T-helper 2 cell (primary cell): ENCODE measurements at regions not wholly inside any gene's neighbourhood (a gene's known extent, or its start where the extent isn't known, plus 50 kb on each side); places are given as distances from the start of the nearest gene placed in this dataset.

Source experiments
- DNase-seq, 5 experiments: peaks; one replicate each; pipeline versions ENCODE4 v3.0.0 to v3.0.0-alpha.2; 2012 to 2022

GRCh38 chr13:86974251-86974994 is 696.7 kb upstream of the SLITRK5 start:
- no peak for DNase-seq

DNA sequence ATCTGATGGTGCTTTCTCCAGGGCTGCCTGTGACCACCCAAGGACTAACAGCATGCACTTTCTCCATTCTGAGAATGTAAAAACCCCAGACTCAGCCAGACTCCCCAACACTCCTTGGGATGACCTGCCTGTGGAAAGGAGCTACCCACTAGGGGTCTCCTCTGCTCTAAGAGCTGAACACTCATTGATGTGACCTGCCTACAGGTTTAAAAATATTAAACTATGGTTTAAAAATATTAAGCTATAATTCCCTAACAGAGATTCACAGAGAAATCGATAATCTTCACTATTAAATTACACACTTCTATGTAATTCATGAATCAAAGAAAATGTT is 696.2 kb upstream of the SLITRK5 start:
- no peak for DNase-seq

- DNase-seq, result no peak
These were observed 694.4 kb upstream of the SLITRK5 start for GRCh38 chr13:86976521-86977324.

DNA sequence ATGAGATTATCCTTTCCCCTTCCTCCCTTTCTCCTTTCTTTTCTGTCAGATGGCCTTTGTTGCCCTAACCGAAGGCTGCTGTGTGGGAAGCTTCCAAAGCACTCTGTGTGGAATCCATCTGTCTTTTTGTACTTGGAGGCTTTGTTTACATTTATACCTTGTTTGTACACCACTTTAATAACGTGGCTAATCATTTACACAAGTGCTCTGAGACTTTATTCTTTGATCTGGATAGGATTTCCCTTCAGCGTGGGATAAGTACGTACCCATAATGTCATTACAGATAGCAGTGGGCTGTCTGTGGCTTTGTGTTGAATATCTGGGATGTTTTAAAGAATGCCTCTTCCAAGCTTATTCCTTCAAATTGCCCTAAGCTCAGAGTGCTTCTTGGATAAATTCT is 684.7 kb upstream of the SLITRK5 start:
- DNase-seq, result no peak

- DNase-seq, result no peak
These were observed 678.9 kb upstream of the SLITRK5 start for GRCh38 chr13:86992251-86992650.

DNA sequence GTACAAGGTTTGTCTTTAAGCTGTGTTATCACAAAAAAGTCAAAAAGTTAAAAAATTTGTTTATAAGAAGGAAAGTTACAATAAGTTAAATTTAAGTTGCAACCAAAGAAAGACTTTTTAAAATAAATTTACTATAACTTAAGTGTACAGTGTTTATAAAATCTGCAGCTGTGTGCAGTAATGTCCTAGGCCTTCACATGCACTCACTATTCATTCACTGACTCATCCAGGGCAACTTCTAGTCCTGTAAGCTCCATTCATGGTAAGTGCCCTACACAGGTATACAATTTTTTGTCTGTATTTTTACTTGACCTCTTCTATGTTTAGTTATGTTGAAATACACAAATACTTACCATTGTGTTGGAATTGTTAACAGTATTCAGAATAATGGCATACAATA is 667.9 kb upstream of the SLITRK5 start:
- DNase-seq, result no peak

- DNase-seq, result no peak
These were observed 665.7 kb upstream of the SLITRK5 start for GRCh38 chr13:87005511-87005910.

DNA sequence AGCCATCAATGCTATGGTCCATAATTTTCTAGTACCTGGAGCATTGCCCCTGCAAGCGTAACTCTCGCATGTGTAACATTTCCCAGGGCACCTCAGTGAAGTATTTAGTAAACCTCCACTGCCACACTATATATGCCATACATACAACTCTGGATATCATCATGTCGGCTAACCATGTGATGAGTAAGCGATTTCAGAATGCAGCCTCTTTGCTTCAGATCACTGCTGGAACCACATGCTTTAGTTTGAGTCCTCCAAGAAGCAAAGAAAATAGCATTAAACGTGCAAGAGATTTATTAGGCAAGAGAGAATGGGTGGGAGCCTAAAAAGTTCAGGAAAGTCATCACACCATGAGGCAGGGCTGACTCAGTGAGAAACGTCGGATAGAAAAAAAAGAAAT is 635.6 kb upstream of the SLITRK5 start:
- DNase-seq, result no peak

GRCh38 chr13:87042946-87043345 is 628.2 kb upstream of the SLITRK5 start:
- DNase-seq, result no peak

DNA sequence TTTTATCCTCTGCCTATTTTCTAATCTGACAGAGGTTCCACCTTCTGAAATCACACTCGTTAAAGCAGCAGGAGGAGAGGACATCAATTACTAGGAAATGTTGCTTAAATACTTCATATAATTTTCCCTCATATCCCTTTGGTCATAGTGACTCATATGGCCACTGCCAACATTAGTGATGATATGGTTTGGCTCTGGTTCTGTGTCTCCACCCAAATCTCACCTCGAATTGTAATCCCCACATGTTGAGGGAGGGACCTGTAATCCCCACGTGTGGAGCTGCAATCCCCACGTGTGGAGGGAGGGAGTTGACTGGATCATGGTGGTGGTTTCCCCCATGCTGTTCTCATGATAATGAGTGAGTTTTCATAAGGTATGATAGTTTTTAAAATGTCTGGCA is 618.4 kb upstream of the SLITRK5 start:
- no peak for DNase-seq

GRCh38 chr13:87057807-87058520 is 613.2 kb upstream of the SLITRK5 start:
- no peak for DNase-seq

DNA sequence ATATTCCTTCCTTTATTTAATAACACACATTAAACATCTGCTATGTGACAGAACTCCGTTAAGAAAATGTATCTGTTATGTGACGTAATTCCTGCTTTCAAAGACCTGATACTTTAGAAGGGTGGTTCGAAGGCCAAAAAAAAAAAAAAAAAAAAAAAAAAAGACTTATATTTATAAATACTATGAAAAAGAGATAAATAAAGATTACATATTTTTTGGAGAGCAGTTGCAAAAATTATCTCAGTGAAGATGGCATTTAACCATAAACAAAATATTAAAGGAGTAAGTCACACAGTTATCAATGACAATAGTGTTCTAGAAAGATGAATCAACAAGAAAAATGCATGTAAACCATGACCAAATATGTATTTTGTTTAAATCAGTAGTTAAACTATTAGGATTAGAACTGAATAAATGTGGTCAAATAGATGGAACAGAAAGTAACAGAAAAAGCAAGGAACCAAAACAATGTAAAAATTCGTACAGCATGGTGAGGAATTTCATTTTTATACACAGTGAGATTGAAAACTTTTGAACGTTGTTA is 612.3 kb upstream of the SLITRK5 start:
- DNase-seq, result no peak

DNA sequence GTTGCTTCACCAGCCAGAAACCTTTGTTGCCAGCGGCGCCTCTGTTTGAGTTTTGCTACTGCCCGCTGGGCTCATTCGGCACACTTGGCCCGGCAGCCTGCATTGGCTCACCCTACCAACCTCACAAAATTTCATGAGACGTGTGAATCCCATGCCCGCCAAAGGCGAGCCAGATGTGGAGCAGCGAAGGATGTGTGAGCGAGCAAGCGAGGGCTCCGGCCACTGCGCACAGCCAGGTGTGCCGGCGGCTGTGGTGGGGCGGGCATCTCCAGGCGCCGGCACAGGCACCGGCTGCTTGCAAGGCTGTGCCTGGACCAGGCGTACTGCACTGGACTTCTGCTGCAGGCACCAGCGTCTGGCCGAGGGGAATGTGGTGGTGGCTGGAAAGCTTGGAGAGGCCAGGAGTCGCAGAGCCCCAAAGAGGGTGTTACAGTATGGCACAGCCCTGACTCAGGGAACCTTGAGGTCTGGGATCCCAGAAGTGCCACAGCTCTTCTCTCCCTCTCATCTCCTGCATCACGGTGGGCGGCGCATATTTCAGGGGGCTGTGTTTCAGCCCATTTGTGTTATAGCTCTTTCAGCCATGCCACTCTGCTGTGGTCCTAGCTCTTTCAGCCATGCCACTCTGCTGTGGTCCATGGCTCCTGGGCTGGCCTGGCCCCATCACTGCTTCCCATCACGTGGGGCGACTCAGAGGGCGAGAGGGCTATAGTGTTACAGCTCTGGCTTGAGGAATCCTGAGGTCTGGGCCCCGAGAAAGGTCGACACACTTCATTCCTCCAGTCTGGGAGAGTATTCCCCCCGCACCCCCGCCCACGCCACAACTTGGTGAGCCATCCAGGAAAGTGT is 592.0 kb upstream of the SLITRK5 start:
- DNase-seq, result no peak

GRCh38 chr13:87080100-87080779 is 590.9 kb upstream of the SLITRK5 start:
- no peak for DNase-seq

DNA sequence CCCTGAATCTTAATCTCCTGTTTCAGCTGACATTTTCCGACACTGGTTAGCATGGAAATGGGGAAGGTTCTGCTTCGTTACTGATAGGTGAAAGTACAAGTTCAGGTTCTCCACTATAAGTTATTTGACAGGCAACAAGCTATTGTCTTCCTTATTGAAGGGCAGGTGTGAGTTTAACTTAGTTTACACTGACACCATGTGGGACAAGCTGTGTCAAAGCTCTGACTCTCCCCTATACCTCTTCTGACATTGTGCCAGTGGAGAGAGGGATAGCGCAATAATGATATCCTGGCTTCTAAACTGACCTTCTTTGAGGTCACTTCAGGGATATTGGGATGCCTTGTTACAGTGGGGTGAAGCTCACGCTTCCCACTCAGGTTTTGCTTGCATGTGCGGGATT is 587.0 kb upstream of the SLITRK5 start:
- DNase-seq, result no peak

- DNase-seq, result no peak
These were observed 583.4 kb upstream of the SLITRK5 start for GRCh38 chr13:87087741-87088140.

DNA sequence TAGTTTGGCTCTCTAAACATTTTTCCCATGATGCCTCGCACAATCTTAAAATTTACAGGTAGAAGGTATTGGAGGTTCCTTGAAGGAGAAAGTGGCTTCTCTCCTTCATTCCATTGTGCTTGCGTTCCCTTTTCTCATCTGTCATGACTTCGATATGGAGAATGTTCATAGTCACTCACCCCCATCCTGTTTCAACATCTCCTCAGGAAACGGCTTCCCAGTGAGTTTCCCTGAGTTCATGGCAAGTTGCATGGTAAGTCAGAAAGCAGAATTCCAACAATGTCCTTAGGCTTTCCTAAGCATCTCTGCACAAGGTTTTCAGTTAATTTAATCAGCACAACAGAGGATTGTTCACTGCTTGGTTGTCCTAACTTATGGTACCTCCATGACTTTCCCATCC is 581.8 kb upstream of the SLITRK5 start:
- no peak for DNase-seq

- no peak for DNase-seq
These were observed 577.8 kb upstream of the SLITRK5 start for GRCh38 chr13:87093399-87093798.

DNA sequence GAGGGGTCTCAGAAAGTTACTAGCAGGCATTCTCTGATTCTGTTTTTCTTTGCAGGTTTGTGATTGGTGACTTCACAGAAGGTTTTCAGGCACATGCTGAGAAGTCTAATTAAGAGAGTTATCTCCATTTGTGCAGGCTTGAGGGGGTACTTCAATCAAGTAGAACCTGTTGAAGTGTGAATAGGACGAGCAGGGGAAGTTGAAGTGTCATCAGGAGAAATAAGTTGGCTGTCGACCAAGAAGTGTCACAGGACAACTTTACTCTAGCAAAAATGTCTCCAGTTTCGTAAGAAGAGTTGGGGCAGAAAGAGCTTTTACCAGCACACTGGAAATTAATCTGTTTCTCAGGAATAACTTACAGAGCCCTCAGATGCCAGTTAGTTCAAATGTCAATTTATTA is 576.5 kb upstream of the SLITRK5 start:
- DNase-seq, result no peak

DNA sequence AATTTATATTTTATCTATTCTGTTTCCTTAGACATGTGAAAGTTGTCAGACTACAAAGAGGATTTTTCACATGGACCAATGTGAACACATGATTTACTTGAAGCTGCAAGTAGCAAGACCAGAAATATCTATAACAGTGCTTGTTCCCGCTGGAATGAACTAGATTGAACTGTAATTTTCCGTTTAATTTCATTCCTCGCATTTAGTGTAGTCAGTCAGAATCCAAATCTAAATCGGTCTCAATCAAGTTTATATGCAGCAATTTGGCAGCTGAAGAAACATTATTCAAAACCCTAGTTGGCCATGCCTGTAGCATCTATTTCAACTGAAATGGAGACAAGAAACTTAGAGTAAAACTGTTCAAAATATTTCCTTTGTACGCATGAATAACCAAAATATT is 570.7 kb upstream of the SLITRK5 start:
- no peak for DNase-seq

DNA sequence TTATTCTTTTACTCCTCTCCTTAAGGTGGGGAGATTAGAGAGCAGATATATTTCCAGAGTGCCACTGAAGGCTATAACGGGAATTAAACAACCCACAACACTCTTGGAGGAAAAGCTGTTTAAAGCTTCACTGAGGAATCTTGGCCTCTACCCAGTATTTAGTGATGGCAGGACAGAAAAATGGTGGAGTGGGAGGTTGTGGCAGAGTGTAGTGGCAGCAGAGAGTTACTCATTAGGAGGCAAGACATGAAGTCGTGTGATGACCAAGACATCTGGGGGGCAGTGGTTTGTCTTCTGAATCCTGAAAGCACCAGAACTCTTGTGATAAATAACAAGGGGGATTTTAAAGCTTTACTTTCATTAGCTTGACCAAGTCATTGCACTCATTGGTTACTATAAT is 563.5 kb upstream of the SLITRK5 start:
- DNase-seq, result no peak

DNA sequence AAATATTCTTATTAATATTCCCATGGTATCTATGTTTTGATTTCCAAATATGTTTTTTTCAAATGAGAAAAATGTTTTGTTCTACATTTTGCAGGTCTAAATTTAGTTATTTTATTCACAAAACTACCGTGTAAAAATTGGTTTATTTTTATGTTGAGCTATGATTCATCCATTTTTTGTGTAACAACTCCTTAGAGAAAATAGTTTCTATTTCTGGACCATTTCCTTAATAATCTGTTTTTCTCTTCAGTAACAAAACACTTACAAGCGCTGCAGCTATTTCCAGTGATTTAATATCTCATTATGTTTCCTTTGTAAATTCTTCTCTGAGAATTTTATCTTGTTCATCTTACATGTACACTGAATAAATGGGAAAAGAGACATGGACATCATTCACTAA is 550.7 kb upstream of the SLITRK5 start:
- no peak for DNase-seq
